HT1080 (cell line): ENCODE measurements at regions not wholly inside any gene's neighbourhood (a gene's known extent, or its start where the extent isn't known, plus 50 kb on each side); places are given as distances from the start of the nearest gene placed in this dataset.

ENCODE experiments used
- DNase-seq: peaks from one replicate; pipeline ENCODE4 v3.0.0-alpha.2; 2015; ENCODE audit warnings: low read depth

- DNase-seq: no peak
Observed at GRCh38 chr22:19621373-19622060, 92.8 kb upstream of the SEPTIN5 start.

- DNase-seq: no peak
Observed at GRCh38 chr22:19622061-19622441, 92.3 kb upstream of the SEPTIN5 start.

DNA sequence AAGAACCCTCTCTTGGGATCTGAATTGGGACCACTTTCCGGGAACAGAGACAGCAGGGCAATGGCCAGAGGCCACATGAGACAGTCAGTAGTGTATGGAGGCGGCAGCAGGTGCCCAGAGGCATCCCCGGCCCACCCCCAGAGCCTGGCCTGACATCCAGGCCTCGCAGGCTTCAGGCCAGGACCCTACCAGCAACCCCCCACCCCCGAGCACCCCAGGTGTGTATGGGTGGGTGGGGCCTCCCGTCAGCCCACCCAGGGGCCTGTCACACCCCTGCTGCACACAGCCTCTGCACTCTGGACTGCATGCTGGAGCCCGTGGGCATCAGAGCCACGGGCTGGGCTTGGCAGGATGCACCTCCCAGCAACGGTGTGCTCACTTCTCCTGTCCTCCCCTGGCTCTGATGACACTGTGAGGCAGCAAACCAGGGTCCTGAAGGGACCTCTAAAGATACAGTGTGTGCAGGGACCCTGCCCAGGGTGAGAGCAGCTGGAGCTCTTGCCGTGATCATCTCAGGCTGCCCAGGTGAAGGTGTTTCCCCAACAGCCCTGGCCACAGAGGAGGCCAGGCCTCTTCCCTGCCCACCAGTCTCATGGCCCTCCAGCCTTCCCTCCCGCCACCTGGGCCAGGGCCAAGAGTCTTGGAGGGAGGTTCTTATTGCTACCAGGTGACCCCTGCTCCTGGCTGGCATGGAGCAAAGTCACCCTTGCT is 88.8 kb upstream of the SEPTIN5 start:
- no peak for DNase-seq

DNA sequence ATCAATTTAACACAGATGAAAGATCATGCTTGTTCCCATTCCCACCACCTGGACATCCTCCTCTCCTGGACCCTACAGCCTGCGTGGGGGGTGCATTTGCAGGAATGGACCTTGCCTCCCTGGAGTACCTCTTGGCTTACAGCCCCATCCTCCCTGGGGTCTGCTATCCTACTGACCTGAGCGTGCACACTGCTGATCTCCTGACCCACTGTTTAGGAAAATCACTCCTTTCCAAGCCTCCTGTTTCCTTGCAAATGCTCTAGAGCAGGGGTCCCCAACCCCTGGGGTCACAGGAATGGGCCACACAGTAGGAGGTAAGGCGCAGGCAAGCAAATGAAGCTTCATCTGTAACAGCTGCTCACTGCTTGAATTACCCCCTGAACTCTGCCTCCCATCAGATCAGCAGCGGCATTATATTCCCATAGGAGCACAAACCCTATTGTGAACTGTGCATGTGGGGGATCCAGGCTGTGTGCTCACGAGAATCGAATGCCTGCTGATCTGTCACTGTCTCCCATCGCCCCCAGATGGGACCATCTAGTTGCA is 88.2 kb upstream of the SEPTIN5 start:
- DNase-seq: no peak

DNA sequence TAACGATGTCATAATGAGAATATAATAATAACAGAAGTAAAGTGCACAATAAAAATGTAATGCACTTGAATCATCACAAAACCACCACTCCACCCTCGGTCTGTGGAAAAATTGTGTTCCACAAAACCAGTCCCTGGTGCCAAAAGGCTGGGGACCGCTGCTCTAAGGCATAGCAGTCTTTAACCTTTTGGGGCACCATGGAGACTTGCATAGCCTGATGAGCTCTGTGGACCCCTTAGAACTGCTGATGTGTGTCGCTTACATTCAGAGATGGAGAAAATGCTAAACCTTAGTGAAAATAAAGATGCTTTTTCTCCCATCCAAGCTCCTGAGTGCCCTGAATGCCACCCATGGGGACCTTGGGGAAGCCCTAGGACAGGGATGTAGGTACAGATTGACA is 87.6 kb upstream of the SEPTIN5 start:
- DNase-seq: no peak

GRCh38 chr22:19628038-19628776 is 86.1 kb upstream of the SEPTIN5 start:
- DNase-seq: no peak

GRCh38 chr22:19629331-19629719 is 85.0 kb upstream of the SEPTIN5 start:
- DNase-seq: no peak

GRCh38 chr22:19629720-19630419 is 84.4 kb upstream of the SEPTIN5 start:
- peak; percentile 66 for DNase-seq

DNA sequence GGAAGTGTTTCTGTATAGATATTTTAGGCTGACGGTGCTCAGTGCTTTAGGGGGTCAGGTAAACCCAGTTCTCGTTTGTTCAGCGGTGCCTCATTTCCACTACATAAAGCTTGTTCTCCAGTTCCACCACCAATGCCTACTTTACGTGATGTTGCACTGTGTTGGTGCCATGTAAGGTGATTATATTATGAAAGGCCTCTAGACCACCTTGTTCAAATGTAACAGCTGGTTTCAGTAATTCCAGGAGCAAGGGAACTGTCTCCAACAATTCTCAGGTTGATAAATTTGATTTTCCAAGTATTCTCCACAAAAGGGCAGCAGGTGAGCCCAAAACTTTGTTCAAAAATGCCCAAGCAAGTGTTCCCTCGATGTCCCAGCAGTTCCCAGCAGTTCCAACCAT is 83.7 kb upstream of the SEPTIN5 start:
- no peak for DNase-seq

- peak; percentile 28 for DNase-seq
Observed at GRCh38 chr22:19631899-19632667, 82.2 kb upstream of the SEPTIN5 start.

DNA sequence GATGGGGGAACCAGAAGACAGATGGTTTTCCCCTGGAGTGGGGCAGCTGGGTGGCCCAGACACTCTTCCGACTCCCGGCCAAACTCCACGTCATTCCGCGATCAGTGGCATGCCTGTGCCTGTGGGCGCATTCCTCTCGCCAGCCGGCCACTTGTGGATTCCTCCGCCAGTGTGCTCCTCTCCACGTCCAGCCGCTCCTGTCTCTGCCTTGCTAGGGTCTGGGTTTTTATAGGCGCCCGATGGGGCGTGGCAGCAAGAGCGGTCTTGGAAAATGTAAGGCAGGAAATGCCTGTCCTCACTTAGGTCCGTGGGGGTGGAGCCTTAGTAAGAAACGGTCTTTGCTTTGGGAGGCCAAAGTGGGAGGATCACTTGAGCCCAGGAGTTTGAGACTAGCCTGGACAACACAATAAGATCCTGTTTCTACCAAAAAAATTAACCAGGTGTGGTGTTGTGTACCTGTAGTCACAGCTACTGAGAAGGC is 81.6 kb upstream of the SEPTIN5 start:
- no peak for DNase-seq

DNA sequence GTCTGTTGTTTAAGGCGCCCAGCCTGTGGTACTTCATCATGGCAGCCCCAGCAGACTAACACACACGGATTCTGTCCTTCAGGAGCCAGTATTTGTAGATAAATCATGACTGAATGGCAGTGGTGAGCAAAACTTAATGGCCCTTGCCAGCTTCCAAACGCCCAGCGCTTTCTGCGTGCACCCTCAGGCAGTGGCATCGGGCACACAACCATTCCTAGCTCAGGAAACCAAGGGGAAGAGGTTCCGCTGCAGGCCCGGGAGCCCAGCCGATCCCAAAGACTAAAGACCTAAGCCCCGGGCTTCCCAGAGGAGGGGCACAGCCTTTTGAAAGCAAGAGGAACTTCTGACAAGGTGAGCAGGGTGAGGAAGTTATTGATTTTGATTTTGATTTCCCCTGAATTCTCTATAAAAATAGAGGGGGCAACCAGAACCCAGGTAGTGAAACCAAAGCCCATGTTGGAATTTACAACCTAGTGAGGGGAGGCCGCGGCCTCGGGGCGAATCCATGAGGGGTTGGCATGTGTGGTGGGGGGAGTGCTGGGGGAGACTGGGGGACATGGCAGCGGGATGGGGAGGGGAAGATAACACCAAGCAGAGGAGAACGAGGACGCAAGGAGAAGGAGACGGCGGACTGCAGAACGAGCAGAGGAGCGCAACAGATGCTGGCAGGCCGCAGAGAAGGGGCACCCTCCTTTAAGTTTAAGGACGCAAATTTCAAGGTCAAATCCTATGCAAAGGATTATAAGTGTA is 79.9 kb upstream of the SEPTIN5 start:
- no peak for DNase-seq

- DNase-seq: no peak
Observed at GRCh38 chr22:19635644-19636043, 78.7 kb upstream of the SEPTIN5 start.

- no peak for DNase-seq
Observed at GRCh38 chr22:19636696-19637407, 77.5 kb upstream of the SEPTIN5 start.

- DNase-seq: no peak
Observed at GRCh38 chr22:19637408-19638281, 76.7 kb upstream of the SEPTIN5 start.

- no peak for DNase-seq
Observed at GRCh38 chr22:19638282-19639015, 75.9 kb upstream of the SEPTIN5 start.

GRCh38 chr22:19639610-19640135 is 74.6 kb upstream of the SEPTIN5 start:
- DNase-seq: no peak
